Gastroesophageal sphincter (tissue), 3 donors: ENCODE measurements at regions not wholly inside any gene's neighbourhood (a gene's known extent, or its start where the extent isn't known, plus 50 kb on each side); places are given as distances from the start of the nearest gene placed in this dataset.

Source experiments
- CTCF ChIP-seq, 4 experiments: fragments of 200-600 bp in 2 of 4; fragments of 450-650 bp in 2 of 4; sonication (generic) in 1 of 4; IDR thresholded peaks; one replicate each; pipeline ENCODE4 v1.5.1; 2017 to 2019; ENCODE audit warnings: antibody characterized with exemption in 4 of 4, mild to moderate bottlenecking in 2 of 4, moderate library complexity in 2 of 4
- POLR2A ChIP-seq, 2 donors: fragments of 450-650 bp; IDR thresholded peaks; one replicate each; pipeline ENCODE4 v1.6.1; 2017; ENCODE audit warnings: antibody characterized with exemption in 2 of 2, mild to moderate bottlenecking in 2 of 2, moderate library complexity in 1 of 2
- POLR2AphosphoS5 ChIP-seq: sonication (generic); formaldehyde crosslinking; IDR thresholded peaks from one replicate; pipeline ENCODE4 v1.6.1; 2017; ENCODE audit warnings: antibody characterized with exemption

- TF ChIP-seq CTCF (IDR thresholded peaks at IDR 0.05), result no peak
- no peak for TF ChIP-seq POLR2AphosphoS5
- no peak for TF ChIP-seq POLR2A (IDR thresholded peaks at IDR 0.05)
These were observed 207.6 kb upstream of the CCDC150 start for GRCh38 chr2:196431957-196432356.
